T-helper 2 cell (primary cell): ENCODE measurements at regions not wholly inside any gene's neighbourhood (a gene's known extent, or its start where the extent isn't known, plus 50 kb on each side); places are given as distances from the start of the nearest gene placed in this dataset.

Experiments used
- DNase-seq, 5 experiments: peaks; one replicate each; pipeline versions ENCODE4 v3.0.0 to v3.0.0-alpha.2; 2012 to 2022

DNA sequence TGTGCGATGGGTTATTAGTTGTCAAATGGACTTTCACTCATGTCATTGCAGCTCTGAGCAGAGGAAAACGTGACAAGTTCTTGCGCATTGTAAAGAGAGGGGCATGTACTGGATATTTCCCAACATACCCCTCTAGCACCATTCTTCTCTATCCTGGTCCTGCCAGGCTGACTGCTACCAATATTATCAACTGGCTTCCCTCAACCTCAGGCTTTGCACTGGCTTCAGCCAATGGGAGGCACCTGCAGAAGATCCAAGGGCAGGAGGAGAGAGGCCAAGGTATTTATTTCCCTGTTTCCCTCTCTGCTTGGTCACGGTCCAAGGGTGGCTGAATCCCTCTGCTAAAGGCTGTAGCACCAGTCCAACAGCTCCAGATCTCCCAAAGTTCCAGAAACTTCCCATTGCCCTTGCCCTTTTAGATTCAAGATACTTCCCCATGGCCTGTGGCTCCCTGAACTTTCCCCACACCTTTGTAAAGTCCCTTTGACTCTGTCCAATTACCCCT is 175.6 kb upstream of the NECTIN1 start:
- no peak for DNase-seq

DNA sequence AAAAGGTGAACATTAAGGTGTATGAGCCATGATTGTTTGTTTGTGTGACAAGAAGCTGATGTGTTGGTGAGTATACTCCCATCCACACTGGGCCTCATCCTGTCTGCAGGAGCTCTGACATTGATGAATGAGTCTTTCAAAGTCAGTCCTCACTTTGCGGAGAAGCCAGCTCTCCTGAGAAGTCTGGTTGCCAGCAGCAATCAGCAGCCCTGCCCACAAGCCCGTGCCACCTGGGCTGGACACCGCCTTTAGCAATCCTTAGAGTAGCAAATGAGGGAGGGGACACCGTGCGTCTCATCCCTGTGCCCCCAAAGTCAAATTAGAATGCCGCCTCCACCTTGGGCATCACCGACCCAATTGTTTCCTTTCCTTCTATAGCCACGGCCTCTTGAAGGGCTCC is 174.8 kb upstream of the NECTIN1 start:
- no peak for DNase-seq

DNA sequence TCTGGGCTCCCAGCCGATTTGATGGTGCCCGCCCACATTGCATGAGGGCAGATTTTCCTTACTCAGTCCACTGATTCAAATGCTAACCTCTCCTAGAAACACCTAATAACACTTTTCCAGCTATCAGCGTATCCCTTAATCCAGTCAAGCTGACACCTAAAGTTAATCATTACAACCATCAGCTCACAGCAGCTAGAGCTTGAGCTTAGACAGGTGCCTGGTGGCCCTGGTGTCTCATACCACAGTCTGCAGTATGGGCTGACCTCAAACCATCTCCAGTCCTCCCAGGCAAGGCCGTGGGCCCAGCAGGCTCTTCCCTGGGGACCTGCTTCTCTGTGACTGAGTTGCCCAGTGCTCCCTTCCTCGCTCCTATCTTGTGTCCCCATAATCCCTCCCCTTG is 174.4 kb upstream of the NECTIN1 start:
- no peak for DNase-seq

DNA sequence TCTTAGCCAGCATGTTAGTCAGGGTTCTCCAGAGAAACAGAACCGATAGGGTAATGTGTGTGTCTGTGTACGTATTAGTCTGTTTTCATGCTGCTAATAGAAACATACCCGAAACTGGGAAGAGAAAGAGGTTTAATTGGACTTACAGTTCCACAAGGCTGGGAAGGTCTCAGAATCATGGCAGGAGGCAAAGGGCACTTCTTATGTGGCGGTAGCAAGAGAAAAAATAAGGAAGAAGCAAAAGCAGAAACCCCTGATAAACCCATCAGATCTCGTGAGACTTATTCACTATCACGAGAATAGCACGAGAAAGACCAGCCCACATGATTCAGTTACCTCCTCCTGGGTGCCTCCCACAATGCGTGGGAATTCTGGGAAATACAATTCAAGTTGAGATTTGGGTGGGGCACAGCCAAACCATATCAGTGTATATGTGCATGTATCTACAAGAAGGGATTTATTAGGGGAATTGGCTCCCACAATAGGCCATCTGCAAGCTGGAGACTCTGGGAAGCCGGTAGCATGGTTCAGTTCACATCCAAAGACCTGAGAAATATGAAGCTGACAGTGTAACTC is 173.7 kb upstream of the NECTIN1 start:
- DNase-seq = no peak

DNA sequence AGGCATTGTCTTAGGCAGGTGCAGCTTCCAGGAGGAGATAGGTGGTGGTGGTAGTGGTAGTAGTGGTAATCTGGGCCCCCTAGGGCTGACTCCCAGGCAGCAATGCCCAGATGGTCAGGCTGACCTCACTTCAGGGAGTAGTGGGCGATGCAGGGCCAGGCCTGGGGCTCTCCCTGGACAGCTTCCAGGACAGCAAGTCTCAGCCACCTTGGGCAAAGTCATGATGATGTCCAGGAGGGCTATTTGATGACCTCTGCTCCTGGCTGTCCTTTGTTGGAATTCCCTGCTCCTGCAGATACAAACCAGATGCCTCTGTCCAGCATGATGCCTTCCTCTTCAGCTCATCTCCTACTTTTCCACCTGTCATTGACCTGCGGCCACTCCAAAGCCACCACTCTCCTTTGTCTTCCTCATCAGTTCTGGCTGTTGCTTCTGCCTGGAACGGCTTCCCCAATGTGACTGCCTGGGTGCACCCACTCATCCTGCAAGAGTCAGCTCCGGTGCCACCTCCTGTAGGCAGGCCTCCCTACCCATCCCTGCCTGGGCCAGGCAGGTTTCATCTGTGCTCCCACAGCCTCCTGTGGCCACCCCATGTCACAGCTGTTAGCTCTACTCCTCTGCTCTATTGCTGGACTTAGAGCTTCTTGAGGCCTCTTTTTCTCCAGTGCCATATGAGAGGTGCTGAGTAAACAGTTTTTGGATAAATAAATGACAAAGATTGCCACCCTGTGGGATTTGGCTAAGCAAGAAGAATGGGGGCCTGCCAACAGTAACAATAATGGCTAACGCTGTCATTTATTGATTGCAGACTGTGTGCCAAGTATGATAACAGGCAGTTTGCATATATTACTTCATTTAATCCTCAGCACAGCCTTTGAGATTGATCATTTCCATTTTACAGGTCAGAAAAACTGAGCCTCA is 172.9 kb upstream of the NECTIN1 start:
- DNase-seq = no peak

DNA sequence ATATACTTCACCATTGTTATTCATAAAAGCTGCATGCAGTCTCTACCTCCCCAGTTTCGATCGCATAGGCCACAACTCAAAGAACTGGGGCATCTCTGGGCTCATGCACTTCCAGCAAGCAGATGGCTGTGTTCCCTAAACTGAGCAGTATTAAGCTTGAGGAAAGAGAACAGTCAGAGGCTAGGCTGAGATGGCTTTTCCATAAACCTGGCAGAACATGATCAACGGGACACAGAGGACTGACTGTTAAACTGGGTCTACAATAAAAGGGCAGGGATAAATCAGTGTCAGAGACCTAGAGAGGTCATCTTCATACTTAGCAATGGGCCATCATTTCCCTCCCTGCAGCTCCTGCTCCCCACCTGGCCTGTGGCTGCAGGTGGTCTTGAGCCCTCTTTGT is 171.0 kb upstream of the NECTIN1 start:
- no peak for DNase-seq

DNA sequence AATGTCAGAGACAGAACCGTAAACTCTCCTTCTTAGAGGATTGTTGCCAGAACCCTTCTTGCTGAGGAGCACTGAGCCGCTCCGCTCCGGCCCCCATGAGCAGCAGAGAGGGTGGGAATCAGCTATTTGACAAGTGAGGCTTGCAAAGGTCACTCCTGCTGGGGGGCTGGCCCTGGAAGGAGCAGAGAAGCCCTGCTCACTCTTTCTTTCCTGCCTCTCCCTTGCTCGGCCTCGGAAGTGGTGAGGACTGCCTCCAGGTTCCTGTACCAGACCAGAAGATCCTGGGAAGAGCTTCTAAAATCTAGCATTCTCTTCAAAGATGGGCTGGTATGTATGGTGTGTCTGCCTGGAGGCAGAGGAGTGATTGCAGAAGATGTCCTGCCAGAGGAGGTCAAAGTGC is 168.6 kb upstream of the NECTIN1 start:
- no peak for DNase-seq

DNA sequence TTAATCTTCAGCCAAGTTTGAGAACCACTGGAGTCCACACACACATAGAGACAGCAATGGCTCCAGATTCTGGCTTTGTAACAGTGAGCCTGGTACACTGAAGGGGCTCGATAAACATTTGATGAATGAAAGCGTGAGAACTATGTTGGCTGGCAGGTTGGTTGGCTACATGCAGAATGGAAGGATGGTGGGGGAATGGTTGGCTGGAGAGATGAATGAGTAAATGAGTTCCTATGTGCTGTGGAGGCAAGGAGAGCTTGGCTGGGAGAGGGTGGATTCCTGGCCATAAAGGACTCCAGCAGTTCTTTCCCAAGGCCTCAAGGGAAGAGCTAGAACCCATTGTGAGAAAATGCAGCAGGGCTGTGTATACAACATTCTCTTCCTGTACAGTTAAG is 168.0 kb upstream of the NECTIN1 start:
- no peak for DNase-seq

DNA sequence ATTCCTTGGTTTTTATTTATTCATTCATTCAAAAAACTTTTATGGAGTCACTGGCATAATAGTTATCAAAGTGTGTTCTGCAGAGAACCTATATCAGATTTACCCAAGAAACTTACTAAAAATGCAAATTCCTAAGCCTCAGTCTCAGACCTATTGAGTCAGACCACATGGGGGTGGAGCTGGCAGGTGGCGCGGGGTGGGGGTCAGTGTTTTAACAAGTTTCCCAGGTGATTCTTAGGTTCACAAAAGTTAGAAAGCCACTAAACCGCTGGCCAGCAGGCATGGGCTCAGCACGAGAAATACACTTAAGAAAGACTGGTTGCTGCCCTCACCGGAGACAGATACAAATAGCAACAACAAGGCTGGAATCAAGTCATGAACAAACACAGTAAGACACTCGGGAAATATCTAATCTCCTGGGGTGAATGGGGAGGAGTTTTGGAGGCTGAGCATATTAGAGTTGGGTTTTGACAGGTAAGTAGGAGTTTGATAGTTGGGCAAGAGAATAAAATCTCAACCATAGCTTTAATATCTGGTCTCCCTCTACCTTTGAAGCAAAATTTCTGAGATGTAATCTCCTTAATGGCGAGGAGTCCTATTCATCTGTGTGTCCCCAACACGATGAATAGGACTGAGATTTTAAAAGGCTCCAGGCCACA is 167.5 kb upstream of the NECTIN1 start:
- DNase-seq = no peak

DNA sequence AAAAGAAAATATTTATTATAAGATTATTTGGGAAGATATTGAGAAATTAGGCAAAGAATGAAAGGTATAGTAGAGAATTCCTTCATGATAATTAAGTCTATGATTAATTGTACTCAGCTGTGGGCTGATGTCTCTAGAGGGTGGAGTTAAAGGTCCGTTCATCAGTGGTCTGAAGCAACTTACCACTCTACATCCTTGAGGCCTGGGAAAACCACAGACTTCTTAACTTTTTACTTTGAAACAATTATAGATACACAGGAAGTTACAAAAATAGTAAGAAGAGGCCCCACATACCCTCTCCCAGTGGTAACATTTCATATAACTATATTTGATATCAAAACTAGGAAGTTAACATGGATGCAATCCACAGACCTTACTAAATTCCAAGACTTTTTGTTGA is 167.0 kb upstream of the NECTIN1 start:
- DNase-seq = no peak

DNA sequence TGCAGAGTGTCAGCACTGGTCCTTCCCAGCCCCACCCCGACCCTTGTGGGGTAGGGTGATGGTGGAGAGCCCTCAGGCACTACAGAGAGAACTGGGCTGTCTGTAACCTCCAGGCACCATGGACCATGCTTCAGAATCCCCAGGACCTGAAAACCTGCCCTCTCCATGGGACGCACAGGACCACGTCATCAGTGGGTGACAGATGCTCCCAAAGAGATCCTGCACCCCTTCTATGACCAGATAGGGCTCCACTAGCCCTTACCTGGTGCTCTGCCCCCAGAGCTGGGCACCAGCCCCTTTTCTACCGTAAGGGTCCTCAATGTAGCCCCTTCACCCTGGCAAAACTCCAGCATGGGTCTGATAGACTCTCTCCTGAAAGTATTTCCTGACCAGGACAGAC is 165.9 kb upstream of the NECTIN1 start:
- no peak for DNase-seq

DNA sequence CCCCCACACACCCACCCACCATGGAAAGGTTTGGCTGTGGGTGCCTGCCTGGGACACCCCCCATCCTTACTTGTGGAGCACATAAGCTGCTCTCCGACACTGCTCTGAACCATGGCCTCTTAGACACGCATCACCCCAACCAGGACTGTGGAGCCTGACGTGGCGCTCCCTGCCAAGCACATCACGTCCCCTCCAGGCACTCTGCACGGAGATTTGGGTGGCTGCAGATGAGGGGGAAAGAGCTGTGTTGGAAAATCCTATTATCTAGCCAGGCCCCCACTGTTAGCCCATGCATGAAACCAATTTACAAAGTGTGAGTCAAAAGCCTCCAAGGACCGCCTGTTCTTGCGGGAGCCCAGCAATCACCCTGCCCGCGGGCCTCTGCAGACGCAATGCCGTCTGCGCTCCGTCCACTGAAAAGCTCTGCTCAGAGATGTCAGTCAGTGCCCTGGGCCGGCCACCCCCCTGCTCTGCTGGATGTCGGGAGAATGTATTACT is 163.4 kb upstream of the NECTIN1 start:
- no peak for DNase-seq

DNA sequence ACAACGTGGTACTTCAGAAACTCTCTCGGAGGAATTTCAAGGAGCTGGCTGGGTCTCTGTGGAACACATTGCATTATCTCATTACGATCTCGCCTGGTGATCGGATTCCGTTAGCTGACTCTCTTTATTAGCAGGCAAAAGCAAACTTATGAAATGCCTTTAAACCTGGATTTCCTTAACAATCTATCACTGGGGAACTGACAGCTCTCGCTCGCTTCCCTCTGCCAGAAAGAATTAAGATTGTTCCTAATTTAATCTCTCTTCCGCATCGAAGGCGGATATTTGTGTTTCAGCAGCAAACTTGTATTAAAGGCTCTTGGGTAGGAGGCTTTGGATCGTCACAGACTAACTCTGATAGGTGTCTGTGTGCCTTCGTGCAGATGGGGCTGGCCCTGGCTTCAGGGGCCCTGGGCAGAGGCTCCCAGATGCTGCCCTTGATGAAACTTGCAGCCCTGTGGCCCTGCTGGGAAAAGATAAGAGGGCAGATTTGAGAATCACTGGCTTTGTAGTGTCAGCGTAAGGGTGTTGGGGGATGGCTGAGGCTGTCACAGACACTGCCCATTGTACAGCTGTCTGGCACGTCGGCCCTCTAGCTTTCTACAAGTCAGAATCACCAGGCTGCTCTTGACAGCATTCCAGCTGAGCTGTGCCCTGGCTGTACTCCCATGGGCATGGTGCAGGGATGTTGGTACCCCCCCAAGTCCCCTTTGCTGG is 162.2 kb upstream of the NECTIN1 start:
- no peak for DNase-seq

DNA sequence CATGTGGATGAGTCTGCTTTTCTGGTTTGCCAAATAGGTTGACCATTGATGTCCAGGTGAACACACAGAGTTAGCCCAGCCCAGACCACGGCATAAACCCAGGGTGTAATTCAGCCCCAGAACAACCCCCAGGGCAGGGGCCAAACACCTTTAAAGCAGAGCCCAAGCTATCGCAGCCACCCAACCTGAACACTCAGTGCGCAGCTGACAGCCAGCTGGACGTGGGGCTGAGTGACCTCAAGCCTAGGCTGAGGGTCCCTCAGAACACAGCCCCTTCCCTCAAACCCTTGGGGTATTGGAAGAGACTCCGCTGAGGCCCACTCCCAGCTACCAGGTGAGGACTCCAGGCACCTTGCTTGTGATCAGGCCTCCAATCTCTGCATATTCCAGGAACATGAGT is 161.5 kb upstream of the NECTIN1 start:
- DNase-seq = no peak

DNA sequence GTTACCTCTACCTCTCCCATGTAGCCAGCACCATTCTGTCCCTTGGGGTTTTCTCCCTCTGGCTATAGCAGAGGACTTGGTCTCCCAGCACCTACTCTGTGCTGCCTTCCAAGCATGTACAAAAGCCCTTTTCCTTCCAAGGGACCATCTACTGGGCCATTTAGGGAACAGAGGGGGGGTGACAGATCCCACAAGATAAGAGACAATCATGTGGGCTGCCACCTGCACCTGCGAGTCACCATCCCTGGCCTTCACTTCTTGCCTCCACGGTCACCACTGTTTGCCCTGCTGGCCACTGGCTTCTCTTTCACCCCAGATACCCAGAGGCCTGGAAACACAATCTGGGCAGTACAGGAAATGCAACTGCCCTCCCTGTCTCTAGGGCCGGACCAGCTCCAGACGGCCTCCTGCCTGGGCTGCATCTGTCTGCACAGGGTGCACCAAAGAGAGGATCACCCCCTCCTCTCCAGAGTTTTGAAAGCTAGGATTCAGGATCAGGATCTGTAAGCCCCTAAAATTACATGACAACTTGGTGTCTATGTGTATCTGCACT is 160.8 kb upstream of the NECTIN1 start:
- DNase-seq = no peak

DNA sequence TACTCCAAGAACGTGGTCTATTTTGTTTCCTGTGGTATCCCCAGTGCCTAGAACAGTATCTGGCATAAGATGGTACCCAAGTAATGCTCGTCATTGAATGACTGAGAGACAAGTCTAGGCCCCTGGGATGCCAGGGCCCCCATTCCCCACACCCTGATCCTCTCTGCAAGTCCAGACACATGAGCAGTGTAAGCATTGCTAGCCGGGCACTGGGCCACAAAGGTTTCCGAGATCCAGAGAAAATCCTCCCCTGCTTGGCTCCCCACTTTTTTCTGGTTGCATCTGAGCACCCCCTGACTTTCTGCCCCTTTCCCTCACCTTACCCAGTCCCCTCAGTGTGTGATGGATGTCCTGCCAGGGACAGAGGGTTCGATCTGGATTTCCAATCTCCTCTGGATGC is 160.1 kb upstream of the NECTIN1 start:
- DNase-seq = no peak

DNA sequence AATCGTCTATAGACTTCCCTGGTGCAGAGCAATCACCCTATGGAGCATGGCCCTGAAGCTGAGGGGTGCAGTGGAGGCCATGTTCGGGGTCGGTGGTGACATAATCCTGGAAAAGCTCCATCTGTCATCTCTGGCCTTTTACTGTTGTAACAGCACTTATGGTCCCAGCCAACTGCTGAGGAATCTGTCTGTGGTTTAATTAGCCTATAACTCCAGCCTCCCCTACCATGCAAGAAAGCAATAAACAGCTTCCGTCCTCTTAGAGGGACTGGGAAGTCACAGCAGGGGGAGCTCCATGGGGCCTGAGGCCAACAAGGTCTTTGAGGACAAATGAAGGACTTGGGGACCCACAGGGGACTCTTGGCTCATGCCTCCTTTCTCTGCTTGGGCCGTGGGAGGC is 159.1 kb upstream of the NECTIN1 start:
- no peak for DNase-seq

DNA sequence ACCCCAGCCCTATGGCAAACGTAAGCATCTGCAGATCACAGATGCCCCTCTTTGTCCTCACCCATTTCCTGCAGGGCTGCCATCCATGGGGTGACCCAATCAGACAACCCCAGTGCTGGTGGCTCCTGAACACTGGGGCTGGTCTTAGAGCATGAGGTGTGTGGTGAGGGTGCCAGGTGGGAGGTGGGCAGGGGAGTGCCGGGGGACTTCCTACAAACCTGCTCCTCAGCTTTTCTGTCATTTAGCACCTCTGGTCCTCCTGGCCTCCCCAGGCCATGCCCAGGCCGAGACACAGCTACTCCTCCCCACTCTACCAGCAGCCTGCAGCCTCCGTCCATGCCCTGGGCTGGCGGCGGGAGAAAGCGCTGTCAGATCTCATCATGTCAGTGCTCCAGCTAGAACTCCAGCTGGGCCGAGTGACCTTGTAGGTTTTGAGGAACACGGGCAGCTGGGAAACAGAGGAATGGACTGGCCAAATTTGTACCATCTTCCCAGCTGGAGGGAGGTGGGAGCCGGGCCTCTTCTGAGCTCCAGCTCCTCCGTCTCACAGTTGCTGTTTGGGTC is 157.7 kb upstream of the NECTIN1 start:
- no peak for DNase-seq

DNA sequence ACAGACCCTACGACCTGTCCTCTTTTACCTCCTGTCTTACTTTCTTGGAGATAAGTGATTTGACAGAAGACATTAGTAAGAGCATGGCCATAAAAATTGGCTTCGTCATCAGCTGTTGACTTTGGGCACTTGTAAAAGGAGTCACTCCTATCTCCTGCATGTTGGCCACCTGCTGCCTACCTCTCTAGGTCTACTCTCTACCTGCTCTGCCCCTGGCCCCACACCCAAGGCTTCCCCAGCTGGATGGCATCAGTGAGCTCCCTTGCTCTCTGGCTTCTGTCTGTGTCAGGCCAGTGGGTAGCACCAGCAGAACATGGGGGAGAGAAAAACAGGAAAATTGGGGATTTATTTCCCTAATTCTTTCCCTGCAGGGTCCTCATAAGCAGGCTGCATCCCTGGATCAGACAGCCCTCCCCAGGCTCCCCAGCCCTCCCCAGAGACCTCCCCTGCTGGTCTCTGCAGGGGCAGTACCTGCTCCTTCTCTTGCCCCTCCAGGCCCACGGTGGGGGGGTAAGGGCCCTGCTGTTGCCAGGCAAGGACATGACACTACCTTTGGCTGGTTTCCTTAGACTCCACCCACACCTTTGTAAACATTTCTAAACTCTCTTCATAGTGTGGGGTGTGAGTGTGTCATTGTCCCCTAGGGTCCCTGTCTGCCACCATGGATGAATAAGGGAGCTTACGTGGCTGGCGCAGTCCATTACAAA is 157.0 kb upstream of the NECTIN1 start:
- no peak for DNase-seq

DNA sequence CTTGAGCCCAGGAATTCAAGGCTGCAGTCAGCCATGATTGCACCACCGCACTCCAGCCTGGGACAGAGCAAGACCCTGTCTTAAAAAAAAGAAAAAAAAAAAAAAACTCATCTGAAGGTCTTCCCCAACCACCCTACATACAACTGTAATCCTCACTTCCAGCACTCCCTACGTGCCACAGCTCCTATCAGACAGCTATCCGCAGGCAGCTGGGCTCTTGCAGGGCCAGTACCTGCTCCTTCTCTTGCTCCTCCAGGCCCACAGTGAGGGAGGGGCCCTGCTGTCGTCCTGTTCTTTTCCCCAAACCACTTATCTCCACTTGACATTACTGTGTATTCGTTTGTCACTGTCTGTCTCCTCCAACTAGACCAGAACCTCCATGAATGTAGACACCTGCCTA is 156.1 kb upstream of the NECTIN1 start:
- DNase-seq = no peak

DNA sequence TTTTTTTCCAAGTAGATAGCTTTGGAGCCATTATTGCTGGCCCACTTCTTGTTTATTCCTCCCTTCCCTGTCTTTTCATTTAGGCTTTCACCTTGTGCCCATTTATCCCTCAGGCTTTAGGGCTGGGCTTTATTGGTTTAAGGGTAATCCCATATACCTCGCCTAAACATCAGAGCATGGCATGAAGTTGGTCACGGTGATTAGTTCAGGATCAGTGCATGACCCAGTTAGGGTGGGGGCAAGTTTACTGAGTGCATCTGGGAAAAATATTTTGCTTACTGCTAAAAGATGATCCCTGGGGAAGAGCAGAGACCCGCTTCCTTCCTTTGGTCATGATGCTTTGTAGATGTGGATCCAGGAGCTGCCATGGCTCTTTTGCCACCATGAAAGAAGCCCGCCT is 153.3 kb upstream of the NECTIN1 start:
- DNase-seq = no peak

DNA sequence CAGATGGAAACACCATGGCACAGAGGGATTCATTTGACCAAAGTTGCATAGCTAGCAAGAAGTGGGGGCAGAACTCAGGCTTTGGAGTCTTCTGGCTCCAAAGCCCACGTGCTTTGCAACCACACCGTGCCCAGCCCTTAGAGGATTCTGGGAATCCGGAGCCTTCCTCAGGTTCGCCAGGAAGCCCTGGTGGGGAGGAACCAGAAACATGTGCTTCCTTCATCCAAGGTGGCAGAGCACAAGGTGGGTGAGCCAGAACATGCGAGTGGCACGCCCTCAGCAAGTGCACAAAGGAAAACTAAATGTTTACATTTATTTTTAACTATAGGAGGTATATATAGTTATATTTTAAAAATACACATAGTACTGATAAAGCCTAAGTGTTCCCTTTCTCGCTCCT is 151.9 kb upstream of the NECTIN1 start:
- DNase-seq = no peak
